Left hindlimb (tissue), 1 donor: ENCODE measurements at regions not wholly inside any gene's neighbourhood (a gene's known extent, or its start where the extent isn't known, plus 50 kb on each side); places are given as distances from the start of the nearest gene placed in this dataset.
"Not testable (repeated sequence)": the region's sequence is repeated elsewhere in the genome, so short reads cannot be mapped to it uniquely, and the experiment has no call there.

Experiments used
- DNase-seq: peaks from one replicate; pipeline ENCODE4 v3.0.0-alpha.2; 2018

- no peak for DNase-seq
Measured at GRCh38 chr21:27581168-27581567, 614.3 kb upstream of the ADAMTS5 start.

- no peak for DNase-seq
Measured at GRCh38 chr21:27580276-27580675, 613.4 kb upstream of the ADAMTS5 start.

GRCh38 chr21:27578741-27579265 is 611.9 kb upstream of the ADAMTS5 start:
- DNase-seq = no peak

GRCh38 chr21:27572696-27573095 is 605.8 kb upstream of the ADAMTS5 start:
- DNase-seq = no peak

- DNase-seq = no peak
Measured at GRCh38 chr21:27571706-27572105, 604.8 kb upstream of the ADAMTS5 start.

GRCh38 chr21:27570306-27570868 is 603.5 kb upstream of the ADAMTS5 start:
- DNase-seq = peak; percentile 83

- DNase-seq = no peak
Measured at GRCh38 chr21:27569831-27570230, 602.9 kb upstream of the ADAMTS5 start.

- DNase-seq = no peak
Measured at GRCh38 chr21:27569091-27569490, 602.2 kb upstream of the ADAMTS5 start.

GRCh38 chr21:27567381-27567780 is 600.5 kb upstream of the ADAMTS5 start:
- DNase-seq = no peak

- no peak for DNase-seq
Measured at GRCh38 chr21:27566521-27566920, 599.6 kb upstream of the ADAMTS5 start.

GRCh38 chr21:27565364-27565763 is 598.5 kb upstream of the ADAMTS5 start:
- no peak for DNase-seq

GRCh38 chr21:27564684-27565301 is 597.9 kb upstream of the ADAMTS5 start:
- no peak for DNase-seq

- no peak for DNase-seq
Measured at GRCh38 chr21:27562303-27562702, 595.4 kb upstream of the ADAMTS5 start.

- DNase-seq = no peak
Measured at GRCh38 chr21:27561116-27561515, 594.2 kb upstream of the ADAMTS5 start.

GRCh38 chr21:27557356-27557755 is 590.5 kb upstream of the ADAMTS5 start:
- no peak for DNase-seq

- no peak for DNase-seq
Measured at GRCh38 chr21:27555996-27556395, 589.1 kb upstream of the ADAMTS5 start.

- DNase-seq = no peak
Measured at GRCh38 chr21:27550287-27550686, 583.4 kb upstream of the ADAMTS5 start.

- DNase-seq = no peak
Measured at GRCh38 chr21:27548486-27548885, 581.6 kb upstream of the ADAMTS5 start.

- DNase-seq = no peak
Measured at GRCh38 chr21:27545754-27546349, 579.0 kb upstream of the ADAMTS5 start.

GRCh38 chr21:27542126-27542525 is 575.2 kb upstream of the ADAMTS5 start:
- DNase-seq = not testable (repeated sequence)

GRCh38 chr21:27536319-27536718 is 569.4 kb upstream of the ADAMTS5 start:
- DNase-seq = no peak

- DNase-seq = no peak
Measured at GRCh38 chr21:27535188-27535587, 568.3 kb upstream of the ADAMTS5 start.

GRCh38 chr21:27534206-27534605 is 567.3 kb upstream of the ADAMTS5 start:
- DNase-seq = no peak

GRCh38 chr21:27532076-27532475 is 565.2 kb upstream of the ADAMTS5 start:
- no peak for DNase-seq
